AG08396 (cell line): ENCODE measurements at regions not wholly inside any gene's neighbourhood (a gene's known extent, or its start where the extent isn't known, plus 50 kb on each side); places are given as distances from the start of the nearest gene placed in this dataset.
"Not testable (repeated sequence)": the region's sequence is repeated elsewhere in the genome, so short reads cannot be mapped to it uniquely, and the experiment has no call there.

Source experiments
- DNase-seq: peaks from one replicate; pipeline ENCODE4 v3.0.0; 2012; ENCODE audit warnings: low spot score, mixed read lengths

DNA sequence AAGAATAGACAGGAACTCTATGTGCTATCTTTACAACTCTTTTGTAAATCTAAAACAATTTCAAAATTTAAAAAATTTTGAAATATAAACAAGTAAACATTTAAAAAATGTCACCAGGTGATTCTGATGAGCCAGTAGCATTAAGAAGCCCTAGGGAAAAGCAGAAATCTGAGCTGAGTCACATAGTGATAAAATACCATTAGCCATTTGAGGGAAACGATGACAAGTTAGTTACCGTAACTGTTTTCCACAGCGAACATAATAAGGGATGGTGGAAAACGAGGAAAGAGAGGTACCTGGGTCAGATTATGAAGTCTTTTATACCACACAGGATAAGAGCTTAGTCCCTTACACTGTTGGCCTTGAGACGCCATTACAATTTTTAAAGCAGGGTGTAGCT is 55.5 kb downstream of the PRR15 start:
- DNase-seq: no peak

- no peak for DNase-seq
These were observed 56.4 kb downstream of the PRR15 start for GRCh38 chr7:29619848-29620555.

DNA sequence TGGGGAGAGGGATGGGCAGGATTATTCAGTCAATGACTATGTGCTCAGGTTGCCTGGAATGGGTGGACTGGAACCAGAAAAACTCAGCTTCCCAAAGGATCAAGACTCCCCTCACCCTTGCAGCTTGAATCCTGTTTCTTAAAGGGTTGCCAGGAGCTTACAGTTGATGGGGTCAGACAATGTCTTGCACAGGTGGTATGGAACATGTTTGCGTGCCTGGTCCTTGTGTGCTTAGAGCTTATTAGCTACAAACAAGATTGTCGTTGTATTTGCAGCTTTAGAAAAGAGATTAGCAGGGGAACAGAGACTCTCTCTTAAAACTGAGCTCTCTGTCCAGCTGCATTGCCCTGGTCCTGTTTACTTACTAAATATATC is 56.9 kb downstream of the PRR15 start:
- DNase-seq: no peak

GRCh38 chr7:29622335-29623265 is 59.0 kb downstream of the PRR15 start:
- DNase-seq: peak; percentile 78

- DNase-seq: no peak
These were observed 60.3 kb downstream of the PRR15 start for GRCh38 chr7:29623973-29624372.

- DNase-seq: no peak
These were observed 63.1 kb downstream of the PRR15 start for GRCh38 chr7:29626730-29627129.

GRCh38 chr7:29627631-29628030 is 64.0 kb downstream of the PRR15 start:
- DNase-seq: no peak

- no peak for DNase-seq
These were observed 65.9 kb downstream of the PRR15 start for GRCh38 chr7:29629507-29629906.

- not testable (repeated sequence) for DNase-seq
These were observed 71.7 kb downstream of the PRR15 start for GRCh38 chr7:29635067-29636008.

- DNase-seq: no peak
These were observed 72.3 kb downstream of the PRR15 start for GRCh38 chr7:29636009-29636351.

DNA sequence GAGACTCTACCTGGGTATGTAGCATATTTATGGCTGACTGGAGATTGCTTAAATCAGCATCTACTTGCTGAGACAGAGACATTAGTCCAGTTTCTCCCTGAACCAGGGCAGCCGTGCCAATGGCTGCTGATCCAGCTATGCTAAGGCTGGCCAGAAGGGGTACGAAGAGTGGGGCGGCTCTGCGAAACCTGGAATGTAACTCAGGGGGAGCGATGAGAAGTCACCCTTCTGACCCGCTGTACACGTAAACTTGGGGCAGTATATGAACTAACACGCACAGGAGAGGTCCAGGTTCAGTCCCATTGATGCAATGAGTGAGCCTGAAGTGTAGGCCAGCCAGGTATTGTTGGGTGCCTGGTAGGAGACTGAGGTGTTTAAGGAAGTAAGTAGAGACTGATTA is 73.7 kb downstream of the PRR15 start:
- no peak for DNase-seq

DNA sequence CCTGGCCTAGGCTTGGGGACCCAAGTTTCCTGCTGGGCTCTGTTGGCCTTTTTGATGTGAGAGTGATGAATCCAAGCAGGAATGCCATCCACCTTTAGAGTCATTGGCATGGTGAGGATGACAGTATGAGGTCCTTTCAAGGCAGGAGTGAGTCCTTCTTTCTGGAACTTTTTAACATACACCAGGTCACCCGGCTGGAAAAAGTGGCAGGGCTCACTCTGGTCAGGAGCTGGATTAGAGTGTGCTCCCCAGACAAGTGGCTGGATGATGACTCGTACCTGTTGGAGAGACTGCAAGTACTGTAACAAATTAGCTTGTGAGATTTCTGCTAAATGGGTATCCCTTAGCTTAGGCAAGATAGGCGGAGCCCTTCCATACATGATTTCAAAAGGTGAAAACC is 75.2 kb downstream of the PRR15 start:
- DNase-seq: not testable (repeated sequence)

DNA sequence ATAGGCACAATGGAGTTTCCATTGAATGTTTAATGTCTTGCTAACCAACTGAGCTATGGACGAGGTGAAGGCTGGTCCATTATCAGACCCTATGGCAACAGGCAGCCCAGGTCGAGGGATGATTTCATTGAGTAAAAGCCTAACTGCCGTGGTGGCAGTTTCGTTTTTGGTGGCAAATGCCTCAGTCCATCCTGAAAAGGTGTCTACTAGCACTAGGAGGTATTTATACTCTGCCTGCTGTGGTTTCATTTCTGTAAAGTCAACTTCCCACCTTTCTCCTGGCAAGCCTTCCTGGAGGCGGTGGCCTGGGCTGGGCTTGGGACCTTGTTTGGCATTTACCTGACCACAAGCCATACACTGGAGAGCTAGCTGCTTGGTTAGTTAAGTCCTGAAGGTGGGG is 75.8 kb downstream of the PRR15 start:
- DNase-seq: no peak

- no peak for DNase-seq
These were observed 76.4 kb downstream of the PRR15 start for GRCh38 chr7:29639886-29640595.

DNA sequence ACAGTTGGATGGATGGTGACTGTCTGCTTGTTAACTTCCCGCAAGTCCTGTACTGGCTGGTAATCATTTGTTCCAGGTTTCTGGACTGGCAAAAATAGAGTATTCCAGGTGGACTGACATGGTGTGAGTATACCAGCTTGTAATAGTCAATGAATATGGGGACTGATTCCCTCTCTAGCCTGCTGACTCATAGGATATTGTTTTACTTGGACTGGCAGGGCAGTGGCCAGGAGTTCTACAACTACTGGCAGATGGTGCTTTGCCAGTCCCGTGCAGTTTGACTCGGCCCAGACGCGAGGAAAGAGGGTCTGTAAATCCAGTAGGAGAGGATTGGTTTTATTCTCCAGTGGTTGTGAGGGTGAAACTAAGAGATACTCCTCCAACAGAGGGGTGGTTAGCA is 78.0 kb downstream of the PRR15 start:
- DNase-seq: no peak

GRCh38 chr7:29642494-29643155 is 79.0 kb downstream of the PRR15 start:
- DNase-seq: no peak

DNA sequence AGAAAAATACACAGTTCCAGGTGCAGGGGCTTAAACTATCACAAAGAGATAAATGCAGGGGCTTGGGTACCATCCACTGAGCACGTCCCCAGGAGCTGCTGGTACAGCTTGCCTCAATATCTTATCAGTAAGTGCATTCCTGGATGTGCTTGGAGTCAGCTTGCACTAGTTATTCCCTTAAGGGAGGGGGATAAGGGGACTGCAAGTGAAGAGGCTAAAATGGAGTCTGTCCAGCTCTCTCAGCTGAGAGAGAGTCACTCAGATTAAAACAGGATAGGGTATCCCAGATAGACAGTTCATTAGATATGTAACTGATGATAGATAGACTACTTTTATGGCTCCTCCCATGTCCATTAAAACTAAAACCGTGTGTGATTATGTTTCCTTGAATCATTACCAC is 82.5 kb downstream of the PRR15 start:
- DNase-seq: not testable (repeated sequence)

DNA sequence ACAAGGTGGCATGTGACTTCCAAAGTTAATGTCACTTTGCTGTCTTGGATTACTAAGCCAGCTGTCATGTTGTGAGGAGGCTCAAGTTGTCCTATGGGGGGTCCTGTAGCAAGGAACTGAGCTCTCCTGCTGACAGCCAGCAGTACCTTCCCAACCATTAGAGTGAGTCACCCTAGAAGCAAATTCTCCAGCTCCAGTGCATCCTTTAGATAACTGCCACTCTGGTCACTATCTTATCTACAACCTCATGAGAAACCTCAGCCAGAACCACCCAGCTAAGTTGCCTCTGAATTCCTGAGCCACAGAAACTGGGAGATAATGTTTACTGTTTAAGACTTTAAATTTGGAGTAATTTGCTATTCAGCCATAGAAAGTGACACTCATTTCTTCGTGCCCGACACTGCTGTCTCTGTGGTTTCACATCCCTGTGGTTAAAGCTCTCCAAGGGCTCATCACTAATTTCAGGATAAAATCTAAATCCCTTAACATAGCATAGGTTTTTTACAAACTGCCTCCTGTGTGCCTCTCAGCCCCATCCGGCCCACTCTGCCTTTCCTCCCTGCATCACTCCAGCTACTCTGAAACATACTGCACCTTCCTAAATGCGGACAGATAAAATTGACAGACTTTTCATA is 83.5 kb downstream of the PRR15 start:
- DNase-seq: no peak

GRCh38 chr7:29647691-29648210 is 84.1 kb downstream of the PRR15 start:
- DNase-seq: not testable (repeated sequence)

DNA sequence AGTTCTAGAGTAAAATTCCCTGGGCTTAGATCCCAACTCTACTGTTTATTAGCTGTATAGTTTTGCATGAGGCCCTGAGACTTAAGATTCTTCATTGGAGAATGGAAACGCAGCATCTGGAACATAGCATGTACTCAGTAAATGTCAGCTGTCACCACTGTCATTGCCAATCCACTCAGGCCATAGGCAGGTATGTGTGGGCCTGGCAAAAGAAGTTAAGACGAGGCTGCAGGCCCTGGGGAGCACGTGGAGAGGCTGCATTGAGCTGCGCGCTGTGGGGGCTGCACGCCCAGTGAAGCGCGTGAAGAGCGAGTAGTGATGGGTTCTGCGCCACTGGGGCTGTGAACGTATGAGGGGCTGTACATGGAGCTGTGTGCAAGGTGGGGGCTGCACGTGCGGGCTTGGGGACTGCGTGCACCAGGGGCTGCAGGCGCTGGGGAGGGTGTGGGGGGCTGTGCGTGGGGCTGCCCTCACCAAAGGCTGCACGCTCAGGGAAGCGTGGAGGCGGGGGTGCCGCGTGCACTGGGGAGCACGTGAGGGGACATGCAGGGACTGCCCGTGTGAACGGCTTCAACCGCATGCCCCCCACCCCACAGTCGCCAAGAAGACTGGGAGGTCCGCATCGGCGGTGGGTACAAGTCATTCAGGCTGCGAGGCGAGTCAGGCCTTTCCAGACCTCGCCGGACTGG is 85.5 kb downstream of the PRR15 start:
- DNase-seq: no peak
